HG03103 (cell line): ENCODE measurements at regions not wholly inside any gene's neighbourhood (a gene's known extent, or its start where the extent isn't known, plus 50 kb on each side); places are given as distances from the start of the nearest gene placed in this dataset.
"Not testable (repeated sequence)": the region's sequence is repeated elsewhere in the genome, so short reads cannot be mapped to it uniquely, and the experiment has no call there.

Source experiments
- ATAC-seq: cut with Tn5 transposase; IDR thresholded peaks from one replicate; pipeline ENCODE4 v1.9.1; 2021; ENCODE audit warnings: low read depth; ENCODE audit not compliant: unreplicated experiment

GRCh38 chr16:65570261-65570660, 448.4 kb upstream of the CDH11 start:
- ATAC-seq = no peak

DNA sequence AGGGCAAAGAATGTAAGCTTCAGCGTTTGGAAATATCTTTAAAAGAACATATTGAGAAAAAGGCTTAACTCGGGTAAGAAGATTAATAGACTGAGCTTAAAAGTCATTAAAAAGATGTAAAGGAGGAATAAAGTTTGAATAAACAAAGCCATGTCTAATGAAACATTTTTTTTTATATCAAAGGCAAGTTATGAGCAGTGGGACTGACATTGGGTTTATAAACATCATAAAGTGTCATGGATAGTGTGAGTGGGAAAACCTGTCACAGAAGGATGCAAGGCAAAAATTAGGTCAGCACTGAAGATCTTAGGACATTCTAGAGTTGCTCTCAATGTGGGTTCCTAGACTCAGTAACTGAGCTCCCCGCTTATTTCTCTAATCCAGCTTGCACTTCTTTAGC, 438.0 kb upstream of the CDH11 start:
- ATAC-seq = no peak

- ATAC-seq = not testable (repeated sequence)
These were observed 427.8 kb upstream of the CDH11 start for GRCh38 chr16:65549689-65550088.

- no peak for ATAC-seq
These were observed 426.6 kb upstream of the CDH11 start for GRCh38 chr16:65548470-65548869.

GRCh38 chr16:65547772-65548446, 426.0 kb upstream of the CDH11 start:
- ATAC-seq = no peak

GRCh38 chr16:65546353-65546791, 424.5 kb upstream of the CDH11 start:
- ATAC-seq = no peak

DNA sequence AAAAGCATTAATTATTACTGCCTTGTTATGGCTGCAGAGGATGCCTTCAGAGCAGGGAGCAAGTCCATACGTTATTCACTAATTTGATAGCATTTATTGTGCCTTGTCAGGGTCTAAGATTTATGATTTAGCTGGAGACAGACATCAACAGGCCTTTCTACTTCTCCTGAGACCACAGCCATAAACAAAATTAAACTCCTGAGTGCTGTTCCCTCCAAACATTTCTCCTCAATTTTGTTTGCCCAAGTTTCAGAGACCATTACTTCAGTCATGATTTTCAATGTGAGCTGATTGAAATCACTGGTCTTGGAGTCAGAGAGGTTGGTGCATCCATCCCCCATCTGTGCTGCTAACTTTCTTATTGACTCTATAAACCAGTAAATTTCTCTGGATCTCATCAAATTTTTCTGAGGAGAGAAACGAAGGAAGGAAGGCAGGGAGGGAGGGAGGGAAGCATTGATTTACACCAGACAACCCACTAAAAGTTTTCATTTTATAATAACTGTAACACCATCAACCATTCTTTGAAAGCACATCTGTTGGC, 423.6 kb upstream of the CDH11 start:
- ATAC-seq = no peak

DNA sequence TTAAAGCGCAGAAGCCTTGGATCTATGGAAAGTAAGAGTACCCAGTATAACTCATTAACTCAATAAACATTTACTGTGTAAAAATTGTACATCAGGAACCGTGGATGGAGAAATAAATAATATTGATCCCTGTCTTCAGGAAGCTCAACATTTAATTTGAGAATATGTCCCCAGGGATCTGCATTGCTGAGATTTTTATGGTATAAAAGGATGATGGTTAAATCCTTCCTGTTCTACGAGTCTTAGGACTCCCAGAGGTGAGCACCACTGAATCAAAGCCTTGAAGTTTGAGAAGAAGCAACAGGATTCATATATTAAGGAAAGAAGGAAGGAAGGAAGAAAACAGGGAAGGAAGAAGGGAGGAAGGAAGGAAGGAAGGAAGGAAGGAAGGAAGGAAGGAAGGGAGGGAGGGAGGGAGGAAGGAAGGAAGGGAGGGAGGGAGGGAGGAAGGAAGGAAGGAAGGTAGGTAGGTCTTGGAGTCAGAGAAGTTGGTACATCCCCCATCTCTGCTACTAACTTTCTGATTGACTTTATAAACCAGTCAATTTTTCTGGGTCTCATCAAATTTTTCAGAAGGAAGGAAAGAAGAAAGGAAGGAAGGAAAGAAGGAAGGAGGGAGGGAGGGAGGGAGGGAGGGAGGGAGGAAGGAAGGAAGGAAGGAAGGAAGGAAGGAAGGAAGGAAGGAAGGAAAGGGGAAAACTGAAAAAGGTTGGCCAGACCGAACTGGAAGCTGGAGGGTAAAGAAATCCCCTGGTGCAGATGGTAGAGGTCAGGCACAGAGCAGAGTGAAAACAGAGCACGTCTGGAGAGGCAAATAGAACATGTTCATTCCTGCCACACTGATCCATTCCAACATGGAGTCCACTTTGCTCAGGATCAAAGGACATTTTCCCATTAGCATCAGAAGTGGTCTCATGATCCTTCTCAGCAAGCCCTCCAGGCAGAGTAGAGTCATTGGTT, 422.2 kb upstream of the CDH11 start:
- ATAC-seq = no peak

- ATAC-seq = no peak
These were observed 419.8 kb upstream of the CDH11 start for GRCh38 chr16:65541646-65542045.

DNA sequence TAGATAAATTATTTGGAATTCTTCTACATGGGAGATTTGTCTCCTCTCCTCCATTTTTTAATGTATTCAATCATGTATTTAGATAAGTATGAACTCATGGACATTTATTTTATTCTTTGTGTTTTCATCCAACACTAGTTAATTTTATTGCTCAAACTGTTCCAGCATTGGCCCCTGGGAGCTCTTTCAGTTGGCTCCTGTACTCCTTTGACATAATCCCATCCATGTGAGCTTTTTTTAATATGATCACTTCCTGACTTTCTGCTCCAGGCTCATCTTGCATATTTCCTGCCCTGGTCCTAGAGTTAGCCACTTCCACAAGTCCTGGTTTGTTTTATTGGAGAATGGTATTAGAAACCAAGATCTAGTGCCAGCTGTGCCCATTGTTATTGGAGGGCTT, 419.0 kb upstream of the CDH11 start:
- ATAC-seq = no peak

GRCh38 chr16:65538976-65539375, 417.1 kb upstream of the CDH11 start:
- ATAC-seq = no peak

- ATAC-seq = no peak
These were observed 415.5 kb upstream of the CDH11 start for GRCh38 chr16:65537336-65537735.

DNA sequence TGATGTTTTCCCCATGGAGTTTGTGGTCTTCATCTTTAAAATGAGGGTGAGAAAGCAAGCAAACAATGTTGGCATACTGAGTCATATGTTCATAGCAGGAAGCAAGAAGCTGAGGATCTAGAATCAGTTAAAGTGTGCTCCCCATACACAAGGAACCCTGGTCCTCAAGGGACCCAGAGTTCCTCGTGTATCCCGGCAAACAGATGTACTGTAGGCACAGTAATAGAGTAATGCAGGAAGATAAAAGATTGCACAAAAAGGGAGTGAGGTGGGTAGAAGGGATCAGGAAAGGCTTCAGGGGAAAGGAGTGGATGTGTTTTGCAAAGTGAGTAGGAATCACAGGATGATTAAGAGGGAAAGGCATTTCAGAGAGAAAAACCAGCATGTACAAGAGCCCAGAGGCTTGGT, 412.3 kb upstream of the CDH11 start:
- ATAC-seq = no peak

- no peak for ATAC-seq
These were observed 411.0 kb upstream of the CDH11 start for GRCh38 chr16:65532846-65533245.

GRCh38 chr16:65532258-65532657, 410.4 kb upstream of the CDH11 start:
- no peak for ATAC-seq

DNA sequence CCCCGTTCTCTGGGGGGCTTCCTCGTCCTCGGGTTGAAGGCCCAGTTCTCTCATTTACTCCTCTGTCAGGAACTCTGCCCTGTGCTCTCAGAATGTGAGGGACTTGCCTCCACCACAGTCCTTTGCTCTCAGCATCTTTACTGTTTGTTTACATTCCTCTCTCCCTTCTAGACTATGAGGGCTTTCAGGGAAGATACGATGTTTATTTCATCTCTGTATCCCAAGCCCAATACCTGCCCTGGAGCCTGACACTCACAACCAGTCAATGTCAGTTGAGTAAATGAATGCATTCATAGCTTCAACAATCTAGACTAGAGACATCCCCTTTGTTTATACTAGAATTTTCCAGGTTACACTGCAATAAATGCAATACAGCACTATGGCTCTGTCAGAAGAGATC, 409.6 kb upstream of the CDH11 start:
- no peak for ATAC-seq

- ATAC-seq = no peak
These were observed 403.8 kb upstream of the CDH11 start for GRCh38 chr16:65525707-65526106.

- ATAC-seq = no peak
These were observed 403.1 kb upstream of the CDH11 start for GRCh38 chr16:65524997-65525396.

DNA sequence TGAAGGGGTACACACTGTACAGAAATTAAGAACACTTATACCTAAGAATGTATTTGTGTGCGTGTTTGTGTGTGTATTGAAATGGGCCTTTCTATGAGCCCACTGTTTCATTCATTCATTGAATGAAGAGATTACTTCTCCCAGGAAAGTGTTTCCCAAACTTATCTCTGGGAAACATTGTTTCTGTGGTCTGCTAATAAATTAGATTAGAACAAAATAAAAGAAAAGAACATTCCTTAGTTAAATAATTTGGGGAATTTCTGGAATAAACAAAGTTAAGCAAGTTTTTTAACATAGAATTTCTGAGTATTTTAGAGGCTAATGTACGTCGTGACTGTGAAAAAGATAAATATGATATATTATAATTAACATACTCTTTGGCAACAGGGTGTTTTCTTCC, 402.4 kb upstream of the CDH11 start:
- no peak for ATAC-seq

DNA sequence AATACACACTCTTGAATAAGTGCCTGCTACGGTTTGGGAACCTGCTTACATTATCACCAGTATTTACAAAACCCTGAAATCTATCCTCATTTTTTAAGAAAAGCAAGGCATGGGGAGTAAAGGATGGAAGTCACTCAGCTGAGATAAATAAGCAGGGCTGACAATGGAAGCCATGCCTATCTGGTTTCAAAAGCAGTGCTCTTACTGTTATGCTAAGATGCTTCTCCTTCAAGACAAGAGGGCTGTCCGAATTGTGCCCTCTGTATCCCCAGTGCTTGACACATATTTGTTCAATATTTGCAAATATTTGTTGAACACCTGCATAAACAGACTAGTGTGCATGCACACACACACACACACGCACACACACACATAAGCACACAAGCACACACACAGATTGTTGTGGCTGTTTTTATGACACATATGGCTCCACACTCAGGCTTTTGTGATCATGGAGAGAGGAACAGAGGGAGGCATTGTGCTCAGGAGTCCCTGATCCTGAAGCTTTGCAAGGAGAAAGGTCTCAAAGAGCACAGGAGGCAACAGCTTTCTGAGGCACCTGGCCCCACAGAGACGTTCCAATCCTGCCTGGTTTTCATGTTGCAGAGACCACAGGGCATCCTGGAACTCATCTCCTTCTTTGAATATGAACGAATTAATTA, 401.6 kb upstream of the CDH11 start:
- no peak for ATAC-seq

- ATAC-seq = no peak
These were observed 400.5 kb upstream of the CDH11 start for GRCh38 chr16:65522412-65522811.
